ENCODE measurements at regions not wholly inside any gene's neighbourhood (a gene's known extent, or its start where the extent isn't known, plus 50 kb on each side); places are given as distances from the start of the nearest gene placed in this dataset.
"Not testable (repeated sequence)": the region's sequence is repeated elsewhere in the genome, so short reads cannot be mapped to it uniquely, and the experiment has no call there.

- DNase-seq: no peak
Measured at GRCh38 chr1:104331763-104332162, 582.1 kb downstream of the AMY1C start.

DNA sequence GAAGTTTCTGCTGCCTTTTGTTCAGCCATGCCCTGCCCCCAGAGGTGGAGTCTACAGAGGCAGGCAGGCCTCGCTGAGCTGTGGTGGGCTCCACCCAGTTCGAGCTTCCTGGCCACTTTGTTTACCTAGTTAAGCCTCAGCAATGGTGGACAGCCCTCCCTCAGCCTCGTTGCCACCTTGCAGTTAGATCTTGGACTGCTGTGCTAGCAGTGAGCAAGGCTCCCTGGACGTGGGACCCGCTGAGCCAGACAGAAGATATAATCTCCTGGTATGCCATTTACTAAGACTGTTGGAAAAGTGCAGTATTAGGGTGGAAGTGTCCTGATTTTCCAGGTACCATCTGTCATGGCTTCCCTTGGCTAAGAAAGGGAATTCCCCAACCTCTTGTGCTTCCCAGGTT is 588.2 kb downstream of the AMY1C start:
- not testable (repeated sequence) for DNase-seq

GRCh38 chr1:104341944-104342343 is 592.2 kb downstream of the AMY1C start:
- DNase-seq: no peak

DNA sequence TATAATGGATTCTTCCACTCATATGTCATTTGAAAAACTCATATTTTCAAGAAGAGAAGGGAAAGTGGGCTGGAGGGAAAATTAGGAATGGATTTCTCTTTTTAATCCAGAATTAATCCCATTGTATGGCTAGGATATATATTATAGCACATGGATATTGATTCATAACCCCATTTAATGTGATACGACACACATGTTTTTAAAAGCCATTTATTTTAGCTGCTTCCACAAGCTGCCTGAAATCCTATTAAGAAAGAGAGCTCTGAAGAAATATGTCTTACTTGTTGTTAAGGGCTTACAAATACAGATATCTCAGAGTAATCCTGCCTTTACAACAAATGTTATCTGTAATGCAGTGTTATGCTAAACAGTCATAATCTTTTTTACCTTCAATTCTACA is 598.6 kb downstream of the AMY1C start:
- no peak for DNase-seq

DNA sequence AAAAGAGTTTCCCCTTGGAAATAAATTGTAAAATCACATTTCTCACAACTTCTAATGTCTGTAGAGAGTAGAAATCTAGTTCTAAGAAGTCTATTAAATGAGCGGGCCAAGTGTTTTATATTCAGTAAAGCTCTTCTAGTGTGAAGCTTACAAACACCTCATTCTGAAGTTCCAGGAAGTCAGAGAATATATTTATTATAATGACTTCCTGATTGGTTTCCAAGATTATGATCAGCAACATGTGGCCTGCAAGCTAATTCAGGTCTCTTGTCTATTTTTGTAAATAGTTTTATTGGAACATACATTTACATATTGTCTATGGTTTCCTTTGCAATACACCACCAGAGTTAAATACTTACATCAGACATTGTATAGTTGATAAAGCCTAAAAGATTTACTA is 603.9 kb downstream of the AMY1C start:
- DNase-seq: no peak

GRCh38 chr1:104358086-104358485 is 608.4 kb downstream of the AMY1C start:
- DNase-seq: no peak

GRCh38 chr1:104358621-104359020 is 608.9 kb downstream of the AMY1C start:
- DNase-seq: no peak

DNA sequence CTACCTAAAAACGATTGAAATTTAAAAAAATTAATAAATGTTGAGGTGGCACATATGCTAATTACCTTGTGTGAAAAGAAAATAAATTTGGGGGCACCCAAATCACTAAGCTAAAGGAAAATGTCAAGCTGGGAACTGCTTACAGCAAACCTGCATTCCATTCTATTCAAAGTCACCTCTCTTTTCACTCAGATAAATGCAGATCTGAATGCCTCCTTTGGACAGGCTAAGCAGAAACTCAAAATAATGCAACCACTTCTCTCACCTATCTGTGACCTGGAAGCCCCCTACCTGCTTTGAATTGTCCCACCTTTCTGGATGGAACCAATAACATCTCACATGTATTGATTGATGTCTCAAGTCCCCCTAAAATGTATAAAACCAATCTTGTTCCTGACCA is 628.7 kb downstream of the AMY1C start:
- no peak for DNase-seq

GRCh38 chr1:104380003-104380402 is 630.3 kb downstream of the AMY1C start:
- DNase-seq: no peak

GRCh38 chr1:104387716-104388508 is 638.2 kb downstream of the AMY1C start:
- no peak for DNase-seq

DNA sequence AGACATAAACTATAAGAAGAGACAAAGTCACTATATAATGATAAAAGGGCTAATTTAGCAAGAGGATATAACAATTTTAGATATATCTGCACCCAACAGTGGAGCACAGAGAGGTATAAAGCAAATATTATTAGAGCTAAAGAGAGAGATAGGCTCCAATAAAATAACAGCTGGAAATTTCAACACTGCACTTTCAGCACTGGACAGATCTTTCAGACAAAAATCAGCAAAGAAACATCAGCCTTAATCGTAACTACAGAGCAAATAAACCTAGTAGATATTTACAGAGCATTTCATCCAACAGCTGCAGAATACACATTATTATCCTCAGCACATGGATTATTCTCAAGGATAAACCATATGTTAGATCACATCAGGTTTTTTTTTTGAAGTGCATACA is 642.9 kb downstream of the AMY1C start:
- DNase-seq: no peak

DNA sequence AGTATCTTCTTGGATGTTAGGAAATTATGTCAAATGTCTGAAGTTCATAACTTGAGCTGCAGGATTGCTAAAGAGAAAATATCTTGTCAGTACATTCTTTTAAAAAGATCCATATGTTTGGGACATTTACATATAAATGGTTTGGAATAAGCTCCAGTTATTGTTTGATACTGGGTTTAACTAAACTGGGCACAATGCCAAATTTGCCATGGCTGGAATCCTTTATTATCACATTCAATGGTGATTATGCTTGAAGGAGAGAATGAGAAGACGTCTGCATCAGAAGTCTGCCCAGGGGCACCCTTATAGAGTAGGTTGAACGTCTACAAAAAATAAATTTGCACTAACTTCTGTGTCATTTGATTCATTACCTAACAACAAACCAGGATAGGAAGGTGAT is 652.5 kb downstream of the AMY1C start:
- no peak for DNase-seq

DNA sequence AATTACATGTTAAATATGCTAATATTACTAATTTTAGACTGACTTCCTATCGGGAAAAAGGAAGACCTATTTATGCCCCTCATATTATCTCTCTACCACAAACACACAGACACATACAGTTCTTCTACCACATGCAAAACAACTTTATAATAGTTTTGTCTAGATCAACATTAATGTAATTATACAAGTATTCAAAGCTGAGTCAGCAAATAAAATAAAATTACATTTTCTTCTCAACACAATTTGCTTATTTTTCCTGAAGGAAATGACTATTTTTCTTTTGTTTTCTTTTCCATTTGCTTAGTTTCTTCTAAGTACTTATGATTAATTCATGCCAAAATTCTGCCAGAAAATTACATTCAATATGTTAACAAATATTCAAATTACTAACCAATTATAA is 654.2 kb downstream of the AMY1C start:
- DNase-seq: no peak

- DNase-seq: no peak
Measured at GRCh38 chr1:104406728-104407127, 657.0 kb downstream of the AMY1C start.

GRCh38 chr1:104408268-104408667 is 658.6 kb downstream of the AMY1C start:
- no peak for DNase-seq

DNA sequence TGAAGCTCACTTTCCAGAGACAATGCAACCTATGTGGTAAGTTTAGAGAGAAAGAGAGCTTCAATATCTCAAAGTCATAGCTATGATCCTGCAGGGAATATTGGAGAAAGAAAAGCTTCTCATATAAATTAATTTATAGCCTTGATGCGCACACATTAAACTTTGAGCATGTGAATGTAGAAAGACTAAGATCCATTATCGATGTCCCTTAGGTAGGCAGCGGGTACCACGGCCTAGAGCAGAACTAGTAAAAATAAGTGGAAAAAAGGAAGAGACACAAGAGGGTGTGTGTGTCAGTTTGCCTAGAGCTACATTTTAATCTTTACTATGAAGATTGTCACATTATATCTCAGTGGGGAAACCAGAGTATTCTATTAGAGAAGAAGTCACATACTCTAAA is 685.6 kb downstream of the AMY1C start:
- DNase-seq: no peak

- no peak for DNase-seq
Measured at GRCh38 chr1:104440011-104440410, 690.3 kb downstream of the AMY1C start.

DNA sequence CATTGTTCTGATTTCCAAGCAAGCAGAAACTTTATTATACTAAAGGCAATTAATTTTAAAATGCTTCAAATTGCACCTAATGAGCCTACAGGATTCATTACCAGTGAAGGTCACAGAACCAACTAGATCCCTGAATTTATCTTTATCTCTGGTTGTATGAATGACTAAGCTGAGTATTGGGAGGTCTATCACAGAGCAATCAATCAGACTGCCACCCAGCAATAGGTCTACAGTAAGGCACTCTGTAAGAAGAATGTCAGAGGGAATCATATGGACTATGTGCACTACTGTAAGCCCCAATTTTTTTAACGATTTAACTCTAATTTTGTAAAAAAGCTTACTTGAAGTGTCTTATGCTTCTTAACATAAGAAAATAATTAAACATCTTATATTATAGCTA is 707.0 kb downstream of the AMY1C start:
- no peak for DNase-seq

GRCh38 chr1:104459886-104460285 is 710.2 kb downstream of the AMY1C start:
- no peak for DNase-seq

GRCh38 chr1:104460880-104461279 is 711.2 kb downstream of the AMY1C start:
- DNase-seq: no peak

DNA sequence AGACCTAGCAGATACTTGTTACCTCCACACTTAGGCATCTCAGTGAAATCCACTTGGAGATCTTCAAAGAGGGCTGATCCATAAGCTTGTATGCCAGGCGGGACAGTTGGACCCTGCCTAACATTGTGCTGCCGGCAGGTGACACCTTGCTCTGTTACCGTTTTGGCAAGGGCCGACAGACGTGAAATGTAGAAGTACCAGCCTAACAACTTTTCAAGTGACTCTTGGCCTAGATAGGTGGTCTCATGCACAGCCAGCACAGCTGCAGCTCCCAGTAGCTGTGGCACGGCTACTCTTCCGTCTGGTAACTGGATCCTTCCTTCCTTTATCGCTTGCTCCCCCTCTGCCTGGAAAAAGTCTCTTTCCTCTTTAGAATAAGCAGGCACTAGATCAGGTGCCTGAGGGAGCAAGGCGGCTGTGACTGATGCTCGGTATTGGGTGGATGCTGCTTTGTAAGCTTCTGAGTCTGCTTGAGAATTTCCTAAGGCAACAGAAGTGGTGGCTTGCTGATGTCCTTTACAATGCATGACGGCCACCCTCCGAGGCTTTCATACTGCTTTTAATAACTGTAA is 713.5 kb downstream of the AMY1C start:
- no peak for DNase-seq

- no peak for DNase-seq
Measured at GRCh38 chr1:104466068-104466467, 716.4 kb downstream of the AMY1C start.

GRCh38 chr1:104467590-104467989 is 717.9 kb downstream of the AMY1C start:
- no peak for DNase-seq

GRCh38 chr1:104468282-104468681 is 718.6 kb downstream of the AMY1C start:
- no peak for DNase-seq

DNA sequence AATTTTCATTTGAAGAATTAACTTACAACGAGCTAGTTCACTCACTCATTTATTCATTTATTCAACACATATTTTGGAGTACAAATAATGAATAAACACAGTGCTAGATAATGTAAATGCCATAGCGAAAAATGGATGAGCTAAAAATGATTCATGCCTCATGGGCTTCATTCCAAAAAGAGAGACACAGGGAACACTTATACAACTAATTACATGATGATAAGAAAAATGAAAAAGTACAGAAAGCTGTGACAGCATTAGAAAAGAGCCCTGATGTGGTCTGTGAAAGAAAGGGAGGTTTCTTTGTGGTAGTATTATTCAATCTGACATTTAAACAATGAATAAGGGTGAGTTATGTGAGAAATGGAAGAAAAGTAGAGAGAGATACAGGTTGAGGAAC is 726.4 kb downstream of the AMY1C start:
- no peak for DNase-seq
